ENCODE measurements at regions not wholly inside any gene's neighbourhood (a gene's known extent, or its start where the extent isn't known, plus 50 kb on each side); places are given as distances from the start of the nearest gene placed in this dataset.

DNA sequence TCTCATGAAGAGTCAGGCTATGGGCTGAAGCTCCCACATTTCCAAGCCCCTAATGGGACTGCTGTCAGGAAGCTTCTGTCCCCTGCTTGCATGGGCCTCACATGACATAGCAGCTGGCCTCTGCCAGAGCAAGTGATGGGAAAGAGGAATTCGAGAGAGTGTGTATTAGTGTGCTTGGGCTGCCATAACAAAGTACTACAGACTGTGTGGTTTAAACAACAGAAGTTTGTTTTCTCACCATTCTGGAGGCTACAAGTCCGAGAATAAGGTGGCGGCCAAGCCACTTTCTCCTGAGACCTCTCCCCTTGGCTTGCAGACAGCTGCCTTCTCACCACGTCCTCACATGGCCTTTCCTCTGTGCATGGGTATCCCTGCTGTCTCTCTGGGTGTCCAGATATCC lies 274.4 kb downstream of the NUAK1 start:
- H3K4me3 ChIP-seq: no peak overlapping the region
- H3K27ac ChIP-seq: no peak overlapping the region
- no peaks in the 10 kb centered on the region for H3K9me3 ChIP-seq
- TF ChIP-seq, protein P1, sequence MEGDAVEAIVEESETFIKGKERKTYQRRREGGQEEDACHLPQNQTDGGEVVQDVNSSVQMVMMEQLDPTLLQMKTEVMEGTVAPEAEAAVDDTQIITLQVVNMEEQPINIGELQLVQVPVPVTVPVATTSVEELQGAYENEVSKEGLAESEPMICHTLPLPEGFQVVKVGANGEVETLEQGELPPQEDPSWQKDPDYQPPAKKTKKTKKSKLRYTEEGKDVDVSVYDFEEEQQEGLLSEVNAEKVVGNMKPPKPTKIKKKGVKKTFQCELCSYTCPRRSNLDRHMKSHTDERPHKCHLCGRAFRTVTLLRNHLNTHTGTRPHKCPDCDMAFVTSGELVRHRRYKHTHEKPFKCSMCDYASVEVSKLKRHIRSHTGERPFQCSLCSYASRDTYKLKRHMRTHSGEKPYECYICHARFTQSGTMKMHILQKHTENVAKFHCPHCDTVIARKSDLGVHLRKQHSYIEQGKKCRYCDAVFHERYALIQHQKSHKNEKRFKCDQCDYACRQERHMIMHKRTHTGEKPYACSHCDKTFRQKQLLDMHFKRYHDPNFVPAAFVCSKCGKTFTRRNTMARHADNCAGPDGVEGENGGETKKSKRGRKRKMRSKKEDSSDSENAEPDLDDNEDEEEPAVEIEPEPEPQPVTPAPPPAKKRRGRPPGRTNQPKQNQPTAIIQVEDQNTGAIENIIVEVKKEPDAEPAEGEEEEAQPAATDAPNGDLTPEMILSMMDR (IDR thresholded peaks at IDR 0.05): no peak
- TF ChIP-seq POLR2A (IDR thresholded peaks at IDR 0.05): no peak
- no peaks in the 10 kb centered on the region for H3K27me3 ChIP-seq
- DNase-seq: no peak
- intact Hi-C loops (cut with DNase I; ENCODE audit: low total_unique reads): no loop called here
- H3K4me1 ChIP-seq: no peaks in the 10 kb centered on the region
- H3K36me3 ChIP-seq: no peaks in the 10 kb centered on the region

DNA sequence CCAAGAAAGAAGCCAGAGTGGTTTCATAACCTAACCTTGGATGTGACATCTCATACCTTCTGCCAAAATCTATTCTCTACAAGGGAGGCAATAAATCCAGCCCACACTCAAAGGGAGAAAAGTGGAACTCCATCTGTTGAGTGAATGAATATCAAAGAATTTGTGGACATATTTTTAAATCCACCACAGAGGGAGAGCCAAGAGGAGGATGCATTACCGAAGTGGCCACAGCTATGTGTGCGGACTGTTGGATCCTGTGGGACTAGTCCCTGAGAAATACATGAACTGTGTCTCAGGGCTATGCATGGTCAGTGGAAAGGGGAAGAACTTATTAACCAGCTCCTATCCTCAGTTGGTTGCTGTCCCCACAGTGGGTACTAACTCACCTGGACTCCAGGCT lies 273.9 kb downstream of the NUAK1 start:
- H3K9me3 ChIP-seq: no peaks in the 10 kb centered on the region
- no peak overlapping the region for H3K4me3 ChIP-seq
- no peaks in the 10 kb centered on the region for H3K27me3 ChIP-seq
- no peak for DNase-seq
- H3K36me3 ChIP-seq: no peaks in the 10 kb centered on the region
- no peaks in the 10 kb centered on the region for H3K4me1 ChIP-seq
- TF ChIP-seq POLR2A (IDR thresholded peaks at IDR 0.05): no peak
- TF ChIP-seq, protein P1 (IDR thresholded peaks at IDR 0.05): no peak
- intact Hi-C loops (cut with DNase I; ENCODE audit: low total_unique reads): no loop called here
- no peak overlapping the region for H3K27ac ChIP-seq

DNA sequence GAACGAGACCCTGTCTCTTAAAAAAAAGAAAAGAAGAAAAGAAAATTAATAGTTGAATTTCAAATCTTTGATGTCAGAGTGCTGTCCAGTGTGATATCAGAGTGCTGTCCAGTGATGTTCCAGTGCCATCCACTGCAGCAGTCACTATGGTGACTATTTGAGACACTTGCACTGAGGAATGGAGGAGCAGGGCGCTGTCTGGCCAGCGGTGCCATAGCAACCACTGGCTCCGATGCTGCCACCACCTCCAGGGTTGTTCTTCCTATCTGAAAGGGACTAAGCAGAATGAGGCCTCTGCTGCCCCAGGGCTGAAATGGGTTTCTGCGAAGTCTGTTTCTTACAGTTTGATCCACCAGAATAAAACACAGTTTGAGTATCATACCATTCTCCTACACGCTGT lies 272.9 kb downstream of the NUAK1 start:
- no peak overlapping the region for H3K4me3 ChIP-seq
- H3K9me3 ChIP-seq: no peaks in the 10 kb centered on the region
- no peaks in the 10 kb centered on the region for H3K4me1 ChIP-seq
- no peak for DNase-seq
- intact Hi-C loops (cut with DNase I; ENCODE audit: low total_unique reads): no loop called here
- H3K27ac ChIP-seq: no peak overlapping the region
- TF ChIP-seq, protein P1 (IDR thresholded peaks at IDR 0.05): no peak
- TF ChIP-seq POLR2A (IDR thresholded peaks at IDR 0.05): no peak
- no peaks in the 10 kb centered on the region for H3K36me3 ChIP-seq
- no peaks in the 10 kb centered on the region for H3K27me3 ChIP-seq

DNA sequence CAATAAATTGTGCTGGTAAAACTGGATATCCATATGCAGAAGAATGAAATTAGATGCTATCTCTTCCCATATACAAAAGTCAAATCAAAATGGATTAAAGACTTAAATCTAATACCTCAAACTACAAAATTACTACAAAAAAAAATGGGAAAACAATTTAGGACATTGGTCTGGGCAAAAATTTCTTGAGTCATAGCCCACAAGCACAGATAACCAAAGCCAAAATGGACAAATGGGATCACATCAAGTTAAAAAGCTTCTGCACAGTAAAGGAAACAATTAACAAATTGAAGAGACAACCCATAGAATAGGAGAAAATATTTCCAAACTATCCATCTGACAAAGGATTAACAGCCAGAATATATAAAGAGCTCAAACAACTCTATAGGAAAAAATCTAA lies 264.6 kb downstream of the NUAK1 start:
- no peaks in the 10 kb centered on the region for H3K9me3 ChIP-seq
- H3K36me3 ChIP-seq: no peaks in the 10 kb centered on the region
- intact Hi-C loops (cut with DNase I; ENCODE audit: low total_unique reads): no loop called here
- H3K27me3 ChIP-seq: no peaks in the 10 kb centered on the region
- H3K27ac ChIP-seq: no peak overlapping the region
- no peaks in the 10 kb centered on the region for H3K4me1 ChIP-seq
- no peak overlapping the region for H3K4me3 ChIP-seq
- no peak for DNase-seq
- TF ChIP-seq POLR2A (IDR thresholded peaks at IDR 0.05): no peak

DNA sequence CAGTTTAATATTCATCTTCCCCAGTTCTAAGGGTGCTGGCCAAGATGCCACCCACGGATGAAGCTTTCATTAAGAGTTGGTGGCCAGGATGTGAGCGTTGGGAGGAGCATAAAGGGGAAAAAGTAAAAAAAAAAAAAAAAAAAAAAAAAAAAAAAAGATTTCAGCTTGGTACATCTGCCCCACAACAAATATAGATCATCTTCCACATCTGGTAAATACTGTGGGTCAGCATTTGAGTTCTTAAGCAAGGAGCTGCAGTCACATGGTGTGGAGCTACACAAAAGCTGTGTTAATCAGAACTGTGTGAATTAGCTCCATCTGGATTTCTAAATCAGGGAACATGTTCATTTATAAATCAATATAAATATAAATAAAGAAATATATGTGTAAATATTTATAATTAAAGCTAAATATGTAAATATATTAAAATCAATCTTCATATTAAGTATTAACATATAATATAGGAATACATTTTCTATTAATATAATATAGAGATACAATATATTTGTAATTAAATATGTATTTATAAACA lies 262.3 kb downstream of the NUAK1 start:
- DNase-seq: no peak
- TF ChIP-seq, protein P1 (IDR thresholded peaks at IDR 0.05): no peak
- no peak for TF ChIP-seq POLR2A (IDR thresholded peaks at IDR 0.05)
- intact Hi-C loops (cut with DNase I; ENCODE audit: low total_unique reads): no loop called here
- H3K27ac ChIP-seq: no peak overlapping the region
- no peaks in the 10 kb centered on the region for H3K9me3 ChIP-seq
- H3K4me1 ChIP-seq: no peaks in the 10 kb centered on the region
- no peaks in the 10 kb centered on the region for H3K36me3 ChIP-seq
- H3K4me3 ChIP-seq: no peak overlapping the region
- H3K27me3 ChIP-seq: no peaks in the 10 kb centered on the region

DNA sequence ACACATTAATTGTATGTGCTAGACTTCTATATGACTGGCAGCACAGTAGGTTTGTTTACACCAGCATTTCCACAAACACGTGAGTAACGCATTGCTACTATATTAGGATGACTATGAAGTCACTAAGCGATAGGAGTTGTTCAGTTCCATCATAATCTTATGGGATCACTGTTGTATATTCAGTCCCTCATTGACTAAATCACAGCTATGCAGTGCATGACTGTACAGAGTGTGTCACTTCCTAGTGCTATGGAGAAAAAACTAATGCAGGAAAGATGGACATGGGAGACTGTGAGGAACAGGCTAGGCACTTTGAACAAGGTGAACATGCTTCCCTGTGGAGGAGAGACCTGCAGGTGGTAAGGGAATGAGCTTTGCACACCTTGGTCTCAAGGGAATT lies 259.8 kb downstream of the NUAK1 start:
- no peak for DNase-seq
- Histone ChIP-seq H3K27me3 (no peaks in the 10 kb centered on the region), H3K27ac (no peak overlapping the region), H3K9me3 (no peaks in the 10 kb centered on the region), H3K4me3 (no peak overlapping the region), H3K36me3 (no peaks in the 10 kb centered on the region), H3K4me1 (no peaks in the 10 kb centered on the region)
- intact Hi-C loops (cut with DNase I; ENCODE audit: low total_unique reads): no loop called here
- TF ChIP-seq, protein P1 (IDR thresholded peaks at IDR 0.05): no peak
- no peak for TF ChIP-seq POLR2A (IDR thresholded peaks at IDR 0.05)

All from uterus (tissue), 3 donors.